ENCODE measurements at regions not wholly inside any gene's neighbourhood (a gene's known extent, or its start where the extent isn't known, plus 50 kb on each side); places are given as distances from the start of the nearest gene placed in this dataset.

GRCh38 chr16:35564889-35565288 lies 2105.5 kb downstream of the TP53TG3F start:
- ChIA-PET CTCF (no interaction called here), POLR2A (no interaction called here)
- Histone ChIP-seq H3K4me3 (ENCODE audit: low read depth, low read length) (no peak overlapping the region), H3K9me3 (ENCODE audit: control insufficient read depth, insufficient read depth, low read depth, low read length) (no peaks in the 10 kb centered on the region), H3K27ac (ENCODE audit: extremely low read depth, low read depth, low read length) (no peak overlapping the region), H3K4me1 (ENCODE audit: control insufficient read depth, insufficient read depth, low read length) (no peaks in the 10 kb centered on the region), H3K36me3 (ENCODE audit: control insufficient read depth in 2 of 2, insufficient read depth in 1 of 2, low read length in 2 of 2) (no peaks in the 10 kb centered on the region)
- TF ChIP-seq ZFP69B (tag by site-specific recombination; IDR thresholded peaks at IDR 0.05), result no peak
- no peak for TF ChIP-seq ZNF623 (tag by site-specific recombination; IDR thresholded peaks at IDR 0.05)
- TF ChIP-seq ZFHX2 (tag by site-specific recombination; conservative IDR thresholded peaks at IDR 0.05), result no peak
- TF ChIP-seq MYNN (tag by site-specific recombination; IDR thresholded peaks at IDR 0.05; ENCODE audit: borderline replicate concordance), result no peak
- no peak for TF ChIP-seq ZNF112 (tag by site-specific recombination; IDR thresholded peaks at IDR 0.05)

GRCh38 chr16:35565626-35566025 lies 2106.2 kb downstream of the TP53TG3F start:
- POLR2A ChIA-PET, result no interaction called here
- CTCF ChIA-PET, result no interaction called here
- TF ChIP-seq ZNF549 (tag by site-specific recombination; IDR thresholded peaks at IDR 0.05), result no peak
- TF ChIP-seq ZFHX2 (tag by site-specific recombination; conservative IDR thresholded peaks at IDR 0.05), result no peak
- TF ChIP-seq KLF9 (tag by site-specific recombination; IDR thresholded peaks at IDR 0.05; ENCODE audit: low read depth), result no peak
- TF ChIP-seq ZNF639 (tag by site-specific recombination; IDR thresholded peaks at IDR 0.05), result no peak
- no peak for TF ChIP-seq ZNF621 (tag by site-specific recombination; IDR thresholded peaks at IDR 0.05)
- no peak for TF ChIP-seq ZNF571 (tag by site-specific recombination; IDR thresholded peaks at IDR 0.05)
- TF ChIP-seq BCL11A (tag by site-specific recombination; IDR thresholded peaks at IDR 0.05; ENCODE audit: low read depth), result no peak
- no peak for TF ChIP-seq GLI4 (tag by site-specific recombination; IDR thresholded peaks at IDR 0.05)
- no peak for TF ChIP-seq SALL2 (tag by site-specific recombination; IDR thresholded peaks at IDR 0.05; ENCODE audit: borderline replicate concordance)
- no peak for TF ChIP-seq ZNF423 (tag by site-specific recombination; IDR thresholded peaks at IDR 0.05)
- no peak for TF ChIP-seq ZNF548 (tag by site-specific recombination; IDR thresholded peaks at IDR 0.05)
- no peak for TF ChIP-seq ZBTB11 (tag by site-specific recombination; conservative IDR thresholded peaks at IDR 0.05; ENCODE audit: low read depth)
- no peak for TF ChIP-seq ZBTB20 (tag by site-specific recombination; IDR thresholded peaks at IDR 0.05)
- no peak for TF ChIP-seq ZNF292 (tag by site-specific recombination; IDR thresholded peaks at IDR 0.05; ENCODE audit: borderline replicate concordance, low read depth)
- TF ChIP-seq ZNF133 (tag by site-specific recombination; IDR thresholded peaks at IDR 0.05), result no peak
- Histone ChIP-seq H3K27ac (ENCODE audit: extremely low read depth, low read depth, low read length) (no peak overlapping the region), H3K4me1 (ENCODE audit: control insufficient read depth, insufficient read depth, low read length) (no peaks in the 10 kb centered on the region), H3K36me3 (ENCODE audit: control insufficient read depth in 2 of 2, insufficient read depth in 1 of 2, low read length in 2 of 2) (no peaks in the 10 kb centered on the region), H3K4me3 (ENCODE audit: low read depth, low read length) (no peak overlapping the region), H3K9me3 (ENCODE audit: control insufficient read depth, insufficient read depth, low read depth, low read length) (no peaks in the 10 kb centered on the region)

GRCh38 chr16:35569413-35569812 lies 2110.0 kb downstream of the TP53TG3F start:
- Histone ChIP-seq H3K4me1 (ENCODE audit: control insufficient read depth, insufficient read depth, low read length) (no peaks in the 10 kb centered on the region), H3K36me3 (ENCODE audit: control insufficient read depth in 2 of 2, insufficient read depth in 1 of 2, low read length in 2 of 2) (no peaks in the 10 kb centered on the region), H3K27ac (ENCODE audit: extremely low read depth, low read depth, low read length) (no peak overlapping the region), H3K4me3 (ENCODE audit: low read depth, low read length) (no peak overlapping the region), H3K9me3 (ENCODE audit: control insufficient read depth, insufficient read depth, low read depth, low read length) (no peaks in the 10 kb centered on the region)
- POLR2A ChIA-PET, result no interaction called here
- CTCF ChIA-PET, result no interaction called here
- TF ChIP-seq ZNF202 (tag by site-specific recombination; IDR thresholded peaks at IDR 0.05; ENCODE audit: borderline replicate concordance), result no peak
- TF ChIP-seq ZNF184 (tag by site-specific recombination; IDR thresholded peaks at IDR 0.05), result no peak
- no peak for TF ChIP-seq BCL11A (tag by site-specific recombination; IDR thresholded peaks at IDR 0.05; ENCODE audit: low read depth)
- no peak for TF ChIP-seq CTCF (tag by site-specific recombination; IDR thresholded peaks at IDR 0.05)
- TF ChIP-seq ZNF10 (tag by site-specific recombination; IDR thresholded peaks at IDR 0.05), result no peak
- TF ChIP-seq REPIN1 (tag by site-specific recombination; IDR thresholded peaks at IDR 0.05; ENCODE audit: low read depth), result no peak
- no peak for TF ChIP-seq ZNF394 (tag by site-specific recombination; IDR thresholded peaks at IDR 0.05; ENCODE audit: borderline replicate concordance)
- TF ChIP-seq GLIS2 (tag by site-specific recombination; IDR thresholded peaks at IDR 0.05), result no peak
- TF ChIP-seq ZNF248 (tag by site-specific recombination; IDR thresholded peaks at IDR 0.05), result no peak
